ENCODE measurements at regions not wholly inside any gene's neighbourhood (a gene's known extent, or its start where the extent isn't known, plus 50 kb on each side); places are given as distances from the start of the nearest gene placed in this dataset.

GRCh38 chr2:193336781-193337180, 1142.0 kb upstream of the TMEFF2 start:
- no peak for DNase-seq (ENCODE audit: low spot score)
- ATAC-seq, result no peak

GRCh38 chr2:193334401-193334800, 1139.7 kb upstream of the TMEFF2 start:
- ATAC-seq (no peak), DNase-seq (ENCODE audit: low spot score) (no peak)

DNA sequence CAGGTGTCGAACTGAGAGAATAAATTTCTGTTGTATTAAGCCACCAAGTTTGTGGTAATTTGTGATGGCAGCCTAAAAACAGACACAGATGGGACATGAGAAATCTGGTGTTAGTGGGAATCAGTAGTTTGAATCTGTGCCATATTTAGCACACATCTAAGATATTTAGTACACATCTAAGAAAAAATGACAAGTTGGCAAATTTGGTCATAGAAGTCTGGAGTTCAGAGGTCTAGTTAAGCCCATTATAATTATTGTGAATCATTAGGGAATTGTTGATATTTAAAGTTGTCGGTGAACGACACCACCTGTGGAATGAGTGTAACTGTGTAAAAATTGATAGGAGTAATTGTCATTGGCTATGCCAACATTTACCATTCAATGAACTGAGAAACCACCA, 1138.8 kb upstream of the TMEFF2 start:
- ATAC-seq, result no peak
- no peak for DNase-seq (ENCODE audit: low spot score)

GRCh38 chr2:193332941-193333340, 1138.2 kb upstream of the TMEFF2 start:
- no peak for ATAC-seq
- DNase-seq (ENCODE audit: low spot score), result no peak

GRCh38 chr2:193331676-193332075, 1136.9 kb upstream of the TMEFF2 start:
- no peak for DNase-seq (ENCODE audit: low spot score)
- no peak for ATAC-seq

- DNase-seq (ENCODE audit: low spot score) (no peak), ATAC-seq (no peak)
Observed at GRCh38 chr2:193326296-193326695, 1131.6 kb upstream of the TMEFF2 start.

DNA sequence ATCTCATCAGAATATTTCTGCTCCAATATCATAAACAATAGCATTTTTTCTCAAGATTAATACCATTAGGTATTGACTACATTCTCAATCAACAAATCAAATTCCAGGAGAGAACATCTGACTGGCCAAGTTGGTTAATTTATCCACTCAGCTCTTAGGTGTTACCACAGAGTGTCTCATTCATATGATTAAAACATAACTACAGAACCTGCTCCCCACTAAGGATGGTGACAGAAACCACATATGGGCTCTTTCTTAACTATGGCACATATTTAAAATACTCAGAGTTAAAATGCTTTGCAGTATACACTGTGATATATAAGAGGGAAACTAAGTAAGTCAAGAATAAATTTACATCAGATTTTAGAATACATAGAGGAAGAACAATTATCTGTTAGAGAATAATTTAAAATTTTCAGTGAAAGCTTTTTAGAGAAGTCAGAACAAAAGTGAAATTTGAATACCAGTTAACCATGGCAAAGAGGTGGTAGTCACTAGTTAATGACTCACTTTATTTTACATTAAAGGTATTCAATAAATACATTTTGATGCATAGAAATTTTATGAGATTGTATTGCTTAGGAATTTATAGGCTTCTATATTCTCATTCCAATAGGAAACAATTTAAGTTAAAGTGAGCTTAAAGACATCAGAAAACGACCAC, 1120.8 kb upstream of the TMEFF2 start:
- no peak for ATAC-seq
- no peak for DNase-seq (ENCODE audit: low spot score)

DNA sequence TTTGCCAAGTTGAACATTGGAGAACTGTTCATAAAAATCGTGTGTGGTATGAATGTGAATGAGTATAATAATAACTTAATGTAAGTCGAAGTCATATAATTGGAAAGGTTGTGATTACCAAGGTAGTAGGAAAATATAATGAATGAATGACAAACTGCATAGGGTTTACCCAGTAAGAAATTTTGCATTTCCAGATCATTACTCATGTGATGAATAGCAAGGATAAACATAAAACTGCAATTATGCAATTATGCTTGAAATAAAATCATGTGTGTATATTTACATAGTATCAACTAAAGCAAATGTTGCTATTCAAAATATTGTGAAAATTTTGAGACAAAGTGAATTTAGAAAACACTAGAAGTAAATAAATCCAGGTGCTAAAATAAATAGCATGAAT, 1108.7 kb upstream of the TMEFF2 start:
- DNase-seq (ENCODE audit: low spot score) (no peak), ATAC-seq (no peak)

- ATAC-seq, result no peak
- DNase-seq (ENCODE audit: low spot score), result no peak
Observed at GRCh38 chr2:193294371-193294770, 1099.6 kb upstream of the TMEFF2 start.

- no peak for DNase-seq (ENCODE audit: low spot score)
- ATAC-seq, result no peak
Observed at GRCh38 chr2:193279361-193279760, 1084.6 kb upstream of the TMEFF2 start.

DNA sequence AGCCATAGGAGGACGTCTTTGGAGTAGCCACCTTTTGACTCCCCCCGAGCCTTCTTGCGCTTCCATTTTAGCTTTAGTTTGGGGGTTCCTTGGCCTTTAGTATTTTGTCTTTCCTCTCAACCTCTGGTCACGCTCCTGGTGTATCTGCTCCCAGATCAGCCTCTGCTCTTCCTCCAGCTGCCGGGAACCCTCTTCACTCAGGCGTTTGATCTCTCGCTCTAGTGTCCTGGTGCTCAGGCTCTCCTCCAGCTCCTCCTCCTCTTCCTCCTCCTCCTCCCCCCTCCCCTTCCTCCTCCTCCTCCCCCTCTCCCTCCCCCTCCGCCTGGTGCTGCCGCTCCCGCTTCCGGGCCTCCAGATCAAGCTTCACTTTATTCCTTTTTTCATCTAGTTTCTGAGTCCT, 1082.3 kb upstream of the TMEFF2 start:
- ATAC-seq, result no peak
- no peak for DNase-seq (ENCODE audit: low spot score)

DNA sequence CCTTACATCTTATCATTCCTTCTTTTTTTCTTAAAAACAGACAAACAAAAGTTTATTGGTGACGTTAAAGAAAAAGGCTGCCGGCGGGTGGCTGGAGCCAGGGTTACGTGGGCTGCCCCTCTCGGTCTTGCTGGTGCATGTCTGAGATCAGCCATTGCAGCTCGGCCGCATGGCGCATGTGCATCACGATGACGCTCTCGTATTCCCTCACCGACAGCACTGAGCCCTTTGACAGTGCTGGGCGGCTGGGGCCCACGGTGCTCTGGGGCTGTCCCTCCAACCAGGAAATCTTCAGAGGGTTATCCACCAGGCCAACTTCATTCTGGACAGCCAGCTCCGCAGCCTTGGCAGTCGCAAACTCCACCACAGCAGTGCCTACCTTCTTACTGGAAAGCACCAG, 1081.8 kb upstream of the TMEFF2 start:
- ATAC-seq (no peak), DNase-seq (ENCODE audit: low spot score) (no peak)

DNA sequence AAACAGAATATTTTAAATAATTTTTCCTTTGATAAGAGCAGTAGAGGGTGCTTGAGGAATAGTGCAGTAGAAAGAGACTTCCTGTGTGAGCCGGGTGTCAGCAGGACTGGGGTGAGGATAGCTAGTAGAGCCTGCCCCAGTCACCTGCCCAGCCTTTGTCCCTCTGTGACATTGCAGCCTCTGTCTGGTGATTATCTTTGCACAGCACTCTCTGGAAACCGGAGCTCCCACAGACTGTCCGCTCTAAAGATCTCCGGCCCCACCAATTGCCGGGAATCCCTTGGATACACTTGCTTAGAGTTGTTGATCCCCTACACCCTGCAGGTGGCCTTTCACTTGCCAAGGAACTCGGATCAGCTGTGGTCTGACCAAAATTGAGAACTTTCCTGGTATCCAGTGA, 1081.3 kb upstream of the TMEFF2 start:
- no peak for DNase-seq (ENCODE audit: low spot score)
- no peak for ATAC-seq

DNA sequence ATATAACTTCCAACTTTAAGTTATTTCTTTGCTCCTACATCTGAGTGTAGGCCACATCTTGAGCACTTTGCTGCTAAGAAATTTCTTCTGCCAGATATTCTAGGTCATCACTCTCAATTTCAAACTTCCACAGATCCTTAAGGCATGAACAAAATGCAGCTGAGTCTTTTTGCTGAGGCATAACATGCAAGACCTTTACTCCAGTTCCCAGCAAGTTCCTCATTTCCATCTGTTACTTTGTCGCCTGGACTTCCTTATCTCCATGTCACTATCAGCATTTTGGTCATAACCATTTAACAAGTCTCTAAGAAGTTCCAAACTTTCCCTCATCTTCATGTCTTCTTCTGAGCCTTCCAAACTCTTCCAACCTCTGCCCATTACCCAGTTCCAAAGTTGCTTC, 1077.3 kb upstream of the TMEFF2 start:
- DNase-seq (ENCODE audit: low spot score) (no peak), ATAC-seq (no peak)

GRCh38 chr2:193270816-193271215, 1076.1 kb upstream of the TMEFF2 start:
- no peak for ATAC-seq

DNA sequence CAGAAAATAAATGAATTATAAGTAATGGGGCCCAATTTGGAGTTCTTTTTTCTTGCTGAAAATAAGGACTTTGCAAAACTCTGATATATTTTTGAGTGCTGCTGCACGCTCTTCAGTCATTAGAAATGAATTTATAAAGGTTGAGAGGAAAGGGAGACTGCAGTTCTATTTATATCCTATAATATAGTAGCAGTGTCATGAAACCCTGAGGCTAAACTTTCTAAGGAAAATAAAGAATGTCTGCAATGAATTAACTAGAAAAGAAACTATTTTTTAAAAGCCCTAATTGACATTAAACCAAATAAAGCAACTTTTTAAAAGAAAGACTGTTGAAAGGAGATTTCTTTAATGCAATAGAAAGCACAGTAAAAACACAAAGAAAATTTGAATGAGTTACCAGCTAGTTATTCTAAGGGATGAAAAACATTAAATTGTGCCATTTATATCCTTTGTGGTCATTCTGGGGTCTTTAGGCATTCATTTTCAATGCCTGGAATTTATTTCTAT, 1072.8 kb upstream of the TMEFF2 start:
- DNase-seq (ENCODE audit: low spot score), result no peak

More at GRCh38 chr2:193270816-193271215, 1076.1 kb upstream of the TMEFF2 start:
- no peak for DNase-seq (ENCODE audit: low spot score)

DNA sequence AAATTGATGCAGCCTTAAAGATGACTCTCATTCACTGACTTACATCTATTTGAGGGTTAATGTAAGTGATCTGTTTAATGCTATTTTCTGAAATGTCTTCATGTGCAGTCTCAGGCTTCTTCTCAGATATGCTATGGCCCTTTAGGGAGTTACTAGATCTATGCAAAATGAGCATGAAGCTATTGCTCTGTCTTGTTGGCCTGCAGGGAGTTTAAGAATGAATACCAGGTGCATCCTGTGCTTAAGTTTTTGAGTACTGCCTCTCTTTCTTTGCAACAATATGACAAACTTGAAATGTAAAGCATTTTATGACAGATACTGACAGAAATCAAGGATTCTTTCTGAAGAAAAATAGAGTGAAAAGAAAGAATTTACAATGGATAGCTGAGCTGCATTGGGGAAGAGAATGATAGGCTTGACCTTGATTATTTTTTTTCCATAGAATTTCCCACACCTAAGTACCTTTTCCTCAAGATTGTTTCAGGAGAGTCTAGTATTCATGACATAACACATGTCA, 1058.3 kb upstream of the TMEFF2 start:
- ATAC-seq, result no peak
- DNase-seq (ENCODE audit: low spot score), result no peak

More for the DNA sequence above, 1072.8 kb upstream of the TMEFF2 start:
- ATAC-seq, result no peak

DNA sequence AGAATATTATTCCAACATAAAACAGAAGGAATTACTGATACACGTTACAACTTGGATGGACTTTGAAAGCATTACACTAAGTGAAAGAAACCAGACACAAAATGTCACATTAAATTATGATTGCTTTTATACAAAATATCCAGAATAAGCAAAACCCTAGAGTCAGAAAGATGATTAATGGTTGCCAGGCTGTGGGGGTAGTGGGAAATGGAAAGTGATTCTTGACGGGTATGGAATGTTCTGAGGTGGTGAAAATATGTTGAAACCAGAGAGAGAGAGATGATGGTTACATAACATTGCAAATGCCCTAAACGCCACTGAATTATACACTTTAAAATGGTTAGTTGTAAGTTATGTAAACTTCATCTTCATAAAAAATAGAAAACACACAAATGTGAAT, 1057.2 kb upstream of the TMEFF2 start:
- ATAC-seq (no peak), DNase-seq (ENCODE audit: low spot score) (no peak)

GRCh38 chr2:193250389-193250788, 1055.7 kb upstream of the TMEFF2 start:
- no peak for ATAC-seq
- DNase-seq (ENCODE audit: low spot score), result no peak

DNA sequence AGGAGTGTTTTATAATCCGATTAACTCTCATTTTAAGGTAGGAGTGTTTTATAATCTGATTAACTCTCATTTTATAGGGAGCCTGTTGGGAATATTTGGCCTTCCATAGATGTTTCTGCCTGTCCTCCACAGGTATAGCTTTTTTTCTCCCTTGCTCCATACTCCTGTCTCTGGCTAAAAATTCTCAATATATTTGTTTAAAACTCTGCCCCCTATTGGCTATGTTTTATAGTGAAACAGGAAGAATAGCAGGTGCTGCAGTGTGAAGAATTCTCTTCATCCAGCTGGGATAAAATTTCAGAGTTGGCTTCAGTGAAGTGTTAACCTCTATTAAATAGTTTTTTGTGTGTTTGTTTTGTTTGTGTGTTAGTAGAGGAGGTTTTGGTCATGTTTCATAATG, 1046.0 kb upstream of the TMEFF2 start:
- no peak for DNase-seq (ENCODE audit: low spot score)
- ATAC-seq, result peak; percentile 42

GRCh38 chr2:193231634-193232033, 1036.9 kb upstream of the TMEFF2 start:
- no peak for DNase-seq (ENCODE audit: low spot score)
- ATAC-seq, result no peak

- DNase-seq (ENCODE audit: low spot score) (no peak), ATAC-seq (no peak)
Observed at GRCh38 chr2:193228276-193228675, 1033.5 kb upstream of the TMEFF2 start.

DNA sequence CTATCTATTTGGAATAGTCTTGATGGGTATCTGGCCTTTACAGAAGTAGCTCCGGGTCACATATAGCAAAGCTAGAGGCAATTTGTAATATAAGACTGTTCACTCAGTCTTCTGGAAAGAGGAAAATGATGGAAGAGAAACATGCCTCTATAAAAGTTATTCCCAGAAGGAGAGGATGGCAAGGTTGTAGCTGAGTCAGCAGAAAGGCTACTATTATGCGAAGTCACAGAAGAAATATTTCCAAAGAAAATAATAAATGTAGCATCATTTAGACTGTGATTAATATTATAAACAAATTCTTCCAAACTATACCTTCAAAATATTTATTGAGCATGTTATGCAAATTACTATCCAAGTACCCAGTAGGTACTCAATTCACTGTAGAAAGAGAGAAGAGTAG, 1027.7 kb upstream of the TMEFF2 start:
- DNase-seq (ENCODE audit: low spot score), result no peak

More for the DNA sequence above, 1027.7 kb upstream of the TMEFF2 start:
- ATAC-seq, result no peak
